Thyroid gland (tissue), 4 donors: ENCODE measurements at regions not wholly inside any gene's neighbourhood (a gene's known extent, or its start where the extent isn't known, plus 50 kb on each side); places are given as distances from the start of the nearest gene placed in this dataset.

Experiments
- DNase-seq, 2 donors: peaks; one replicate each; pipeline ENCODE4 v3.0.0-alpha.2; 2019
- H3K27ac ChIP-seq, 3 donors: fragments of 200-600 bp; sonication (generic); 1 replicate in 2 of 3; 2 replicates in 1 of 3; pipeline ENCODE4 v1.5.1; 2016 to 2019; ENCODE audit warnings: mild to moderate bottlenecking in 1 of 3, moderate library complexity in 1 of 3
- H3K27me3 ChIP-seq: fragments of 200-600 bp; sonication (generic); one replicate; pipeline ENCODE4 v1.5.1; 2019
- H3K36me3 ChIP-seq, 2 donors: fragments of 200-600 bp; sonication (generic); one replicate each; pipeline ENCODE4 v1.5.1; 2016 to 2019
- H3K4me1 ChIP-seq, 2 donors: fragments of 200-600 bp; sonication (generic); one replicate each; pipeline ENCODE4 v1.5.1; 2017 to 2019
- H3K4me3 ChIP-seq, 3 donors: fragments of 200-600 bp; sonication (generic); replicated peaks in 1 of 3; 1 replicate in 2 of 3; 2 replicates in 1 of 3; pipeline ENCODE4 v1.5.1; 2016; ENCODE audit warnings: mild to moderate bottlenecking in 1 of 3
- H3K9me3 ChIP-seq: fragments of 200-600 bp; sonication (generic); one replicate; pipeline ENCODE4 v1.5.1; 2017
- CTCF ChIP-seq, 6 experiments: fragments of 200-600 bp in 3 of 6; fragments of 450-650 bp in 3 of 6; sonication (generic) in 3 of 6; IDR thresholded peaks; one replicate each; pipeline ENCODE4 v1.5.1; 2016 to 2019; ENCODE audit warnings: antibody characterized with exemption in 6 of 6, mild to moderate bottlenecking in 2 of 6, inconsistent platforms in 1 of 6, moderate library complexity in 1 of 6
- POLR2A ChIP-seq, 2 donors: fragments of 450-650 bp; IDR thresholded peaks; one replicate each; pipeline ENCODE4 v1.6.1; 2017; ENCODE audit warnings: antibody characterized with exemption in 2 of 2, mild to moderate bottlenecking in 2 of 2, moderate library complexity in 1 of 2
- WGBS, 2 donors: methylation state at CpG; one replicate each; pipeline ENCODE4 v1.1.5; 2017; 5-methylcytosine and 5-hydroxymethylcytosine counted together
- intact Hi-C: fragments of 100-400 bp; cut with DNase I; formaldehyde crosslinking; loops from one replicate; pipeline ENCODE4 v1.15.1; 2023

GRCh38 chr15:39285663-39286062 lies 295.2 kb upstream of the THBS1 start:
- Histone ChIP-seq H3K27me3 (no peaks in the 10 kb centered on the region), H3K27ac (no peak overlapping the region)

GRCh38 chr15:39286706-39287105 lies 294.2 kb upstream of the THBS1 start:
- intact Hi-C loops, result no loop called here
- Histone ChIP-seq H3K27ac (no peak overlapping the region), H3K36me3 (no peaks in the 10 kb centered on the region), H3K4me3 (no peak overlapping the region), H3K4me1 (no peaks in the 10 kb centered on the region), H3K9me3 (no peaks in the 10 kb centered on the region), H3K27me3 (no peaks in the 10 kb centered on the region)
- no peak for DNase-seq
- WGBS, 2 donors, result 72% methylated on average over 2 of the region's 2 CpGs
- TF ChIP-seq POLR2A (IDR thresholded peaks at IDR 0.05) (no peak), CTCF (IDR thresholded peaks at IDR 0.05) (no peak)

More at GRCh38 chr15:39285663-39286062, 295.2 kb upstream of the THBS1 start:
- no peak for DNase-seq
- intact Hi-C loops, result no loop called here
- H3K4me3 ChIP-seq, result no peak overlapping the region
- H3K36me3 ChIP-seq, result no peaks in the 10 kb centered on the region
- H3K4me1 ChIP-seq, result no peaks in the 10 kb centered on the region
- no peaks in the 10 kb centered on the region for H3K9me3 ChIP-seq
- TF ChIP-seq CTCF (IDR thresholded peaks at IDR 0.05), result no peak

- TF ChIP-seq CTCF (IDR thresholded peaks at IDR 0.05), result no peak
- TF ChIP-seq POLR2A (IDR thresholded peaks at IDR 0.05), result no peak
- H3K9me3 ChIP-seq, result no peaks in the 10 kb centered on the region
- no peaks in the 10 kb centered on the region for H3K36me3 ChIP-seq
- H3K27ac ChIP-seq, result no peak overlapping the region
- no peak overlapping the region for H3K4me3 ChIP-seq
- H3K4me1 ChIP-seq, result no peaks in the 10 kb centered on the region
- 82 to 84% methylated on average over 6 of the region's 6 CpGs for WGBS, 2 donors
- intact Hi-C loops, result no loop called here
- H3K27me3 ChIP-seq, result no peaks in the 10 kb centered on the region
- no peak for DNase-seq
Measured at GRCh38 chr15:39287322-39288195, 293.3 kb upstream of the THBS1 start.

- Histone ChIP-seq H3K27ac (no peak overlapping the region), H3K36me3 (no peaks in the 10 kb centered on the region), H3K27me3 (no peaks in the 10 kb centered on the region), H3K4me3 (no peak overlapping the region), H3K4me1 (no peaks in the 10 kb centered on the region), H3K9me3 (no peaks in the 10 kb centered on the region)
- TF ChIP-seq CTCF (IDR thresholded peaks at IDR 0.05), result no peak
- intact Hi-C loops, result no loop called here
- no peak for DNase-seq
- WGBS, 2 donors, result 81 to 88% methylated on average over 4 of the region's 4 CpGs
Measured at GRCh38 chr15:39290711-39291435, 290.0 kb upstream of the THBS1 start.

GRCh38 chr15:39291690-39292089 lies 289.2 kb upstream of the THBS1 start:
- Histone ChIP-seq H3K4me3 (no peak overlapping the region), H3K36me3 (no peaks in the 10 kb centered on the region), H3K9me3 (no peaks in the 10 kb centered on the region), H3K27me3 (no peaks in the 10 kb centered on the region), H3K27ac (no peak overlapping the region), H3K4me1 (no peaks in the 10 kb centered on the region)
- intact Hi-C loops, result no loop called here
- DNase-seq, result no peak
- TF ChIP-seq POLR2A (IDR thresholded peaks at IDR 0.05), result no peak
- WGBS, 2 donors, result 92 to 95% methylated on average over 3 of the region's 3 CpGs
